Gastroesophageal sphincter (tissue), 4 donors: ENCODE measurements at regions not wholly inside any gene's neighbourhood (a gene's known extent, or its start where the extent isn't known, plus 50 kb on each side); places are given as distances from the start of the nearest gene placed in this dataset.

ENCODE experiments used
- ATAC-seq: fragments of 150-250 bp; one replicate; pipeline ENCODE4 v1.9.1; 2016; ENCODE audit warnings: mild to moderate bottlenecking, moderate library complexity
- H3K27ac ChIP-seq, 4 donors: fragments of 200-600 bp; sonication (generic) in 3 of 4; 1 replicate in 3 of 4; 2 replicates in 1 of 4; pipeline ENCODE4 v1.5.1; 2016 to 2019
- H3K27me3 ChIP-seq: fragments of 200-600 bp; sonication (generic); one replicate; pipeline ENCODE4 v1.5.1; 2019
- H3K36me3 ChIP-seq, 2 donors: fragments of 200-600 bp; sonication (generic); one replicate each; pipeline ENCODE4 v1.5.1; 2019; ENCODE audit warnings: control low read depth in 1 of 2
- H3K4me1 ChIP-seq, 3 donors: fragments of 200-600 bp; sonication (generic); 1 replicate in 2 of 3; 2 replicates in 1 of 3; pipeline ENCODE4 v1.5.1; 2016 to 2019; ENCODE audit warnings: control low read depth in 2 of 3
- H3K4me3 ChIP-seq, 2 donors: fragments of 200-600 bp; sonication (generic); one replicate each; pipeline ENCODE4 v1.5.1; 2019; ENCODE audit warnings: mild to moderate bottlenecking in 1 of 2, moderate library complexity in 1 of 2
- H3K9me3 ChIP-seq, 3 donors: fragments of 200-600 bp; sonication (generic); one replicate each; pipeline ENCODE4 v1.5.1; 2017 to 2019; ENCODE audit warnings: control low read depth in 2 of 3
- EP300 ChIP-seq: sonication (generic); formaldehyde crosslinking; IDR thresholded peaks from one replicate; pipeline ENCODE4 v1.6.1; 2017; ENCODE audit warnings: antibody characterized with exemption, mild to moderate bottlenecking
- POLR2A ChIP-seq, 2 donors: fragments of 450-650 bp; IDR thresholded peaks; one replicate each; pipeline ENCODE4 v1.6.1; 2017; ENCODE audit warnings: antibody characterized with exemption in 2 of 2, mild to moderate bottlenecking in 2 of 2, moderate library complexity in 1 of 2
- POLR2AphosphoS5 ChIP-seq: sonication (generic); formaldehyde crosslinking; IDR thresholded peaks from one replicate; pipeline ENCODE4 v1.6.1; 2017; ENCODE audit warnings: antibody characterized with exemption
- WGBS, 2 donors: methylation state at CpG; one replicate each; pipeline ENCODE4 v1.1.5; 2018; ENCODE audit warnings: low coverage in 1 of 2; 5-methylcytosine and 5-hydroxymethylcytosine counted together
- TF ChIP-seq, protein P1 (sequence below), 4 experiments: fragments of 200-600 bp in 2 of 4; fragments of 450-650 bp in 2 of 4; sonication (generic) in 1 of 4; IDR thresholded peaks; one replicate each; pipeline ENCODE4 v1.5.1; 2017 to 2019; ENCODE audit warnings: antibody characterized with exemption in 4 of 4, mild to moderate bottlenecking in 2 of 4, moderate library complexity in 2 of 4

DNA sequence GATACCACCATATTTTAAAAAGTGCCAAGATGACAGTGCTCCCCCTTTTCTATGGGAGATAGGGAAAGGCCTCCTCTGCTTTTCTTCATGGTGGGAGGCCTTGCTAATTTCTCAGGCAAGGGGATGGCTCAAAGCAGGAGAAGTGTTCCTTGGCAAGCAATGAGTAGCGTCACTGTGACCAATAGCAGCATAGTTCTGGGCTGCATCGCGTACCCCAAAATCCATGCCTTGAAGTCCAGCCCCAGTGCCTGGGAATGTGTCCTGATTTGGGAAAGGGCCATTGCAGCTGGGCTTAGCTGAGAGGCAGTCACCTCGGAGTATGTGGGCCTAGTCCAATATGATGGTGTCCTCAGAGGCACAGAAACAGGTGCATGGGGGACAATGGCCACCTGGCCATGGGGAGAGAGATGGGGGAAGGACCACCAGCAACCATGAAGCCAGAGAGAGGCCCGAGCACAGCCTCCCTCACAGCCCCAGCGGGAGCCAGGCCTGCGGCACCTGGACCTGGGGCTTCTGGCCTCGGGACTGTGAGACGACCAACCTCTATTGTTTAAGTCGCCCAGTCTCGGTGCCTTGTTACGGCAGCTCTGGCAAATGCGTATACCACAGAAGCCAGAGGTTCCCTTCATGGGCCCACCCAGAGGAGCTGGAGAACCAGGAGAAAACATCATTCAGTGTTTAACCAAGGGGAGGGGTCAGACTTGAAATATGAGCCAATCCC, 153.1 kb upstream of the RPS6KA2 start:
- ATAC-seq: no peak
- Histone ChIP-seq H3K27me3 (no peaks in the 10 kb centered on the region), H3K4me3 (no peak overlapping the region), H3K27ac (no peak overlapping the region), H3K9me3 (no peaks in the 10 kb centered on the region), H3K36me3 (no peaks in the 10 kb centered on the region), H3K4me1 (peaks cover 0 to 5% (median 0%) of the 10 kb centered on the region in 3 donors)
- TF ChIP-seq, protein P1, sequence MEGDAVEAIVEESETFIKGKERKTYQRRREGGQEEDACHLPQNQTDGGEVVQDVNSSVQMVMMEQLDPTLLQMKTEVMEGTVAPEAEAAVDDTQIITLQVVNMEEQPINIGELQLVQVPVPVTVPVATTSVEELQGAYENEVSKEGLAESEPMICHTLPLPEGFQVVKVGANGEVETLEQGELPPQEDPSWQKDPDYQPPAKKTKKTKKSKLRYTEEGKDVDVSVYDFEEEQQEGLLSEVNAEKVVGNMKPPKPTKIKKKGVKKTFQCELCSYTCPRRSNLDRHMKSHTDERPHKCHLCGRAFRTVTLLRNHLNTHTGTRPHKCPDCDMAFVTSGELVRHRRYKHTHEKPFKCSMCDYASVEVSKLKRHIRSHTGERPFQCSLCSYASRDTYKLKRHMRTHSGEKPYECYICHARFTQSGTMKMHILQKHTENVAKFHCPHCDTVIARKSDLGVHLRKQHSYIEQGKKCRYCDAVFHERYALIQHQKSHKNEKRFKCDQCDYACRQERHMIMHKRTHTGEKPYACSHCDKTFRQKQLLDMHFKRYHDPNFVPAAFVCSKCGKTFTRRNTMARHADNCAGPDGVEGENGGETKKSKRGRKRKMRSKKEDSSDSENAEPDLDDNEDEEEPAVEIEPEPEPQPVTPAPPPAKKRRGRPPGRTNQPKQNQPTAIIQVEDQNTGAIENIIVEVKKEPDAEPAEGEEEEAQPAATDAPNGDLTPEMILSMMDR (IDR thresholded peaks at IDR 0.05): no peak
- WGBS, 2 donors: 83 to 94% methylated on average over 1 to 9 of the region's 13 CpGs

DNA sequence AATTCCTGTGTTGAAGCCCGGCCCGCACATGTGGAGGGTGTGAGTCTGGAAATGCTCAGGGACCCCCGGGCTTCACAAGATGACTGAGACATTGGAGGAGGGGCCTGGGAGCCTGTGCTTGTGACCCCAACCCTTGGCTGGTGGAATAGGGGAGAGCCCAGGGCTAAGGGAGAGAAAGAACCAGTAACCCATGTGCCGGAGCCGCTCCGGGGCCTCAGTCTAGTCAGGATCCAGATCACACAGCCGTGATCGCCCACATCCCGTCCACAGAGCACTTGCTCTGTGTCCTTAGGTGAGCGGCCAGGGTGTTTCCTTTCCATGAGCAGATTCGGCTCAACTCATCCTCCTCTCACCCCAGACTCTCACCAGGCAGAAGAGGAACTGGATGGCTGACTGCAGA, 152.3 kb upstream of the RPS6KA2 start:
- no peaks in the 10 kb centered on the region for H3K36me3 ChIP-seq
- H3K27me3 ChIP-seq: no peaks in the 10 kb centered on the region
- H3K27ac ChIP-seq: no peak overlapping the region
- peaks cover 0 to 9% (median 0%) of the 10 kb centered on the region in 3 donors for H3K4me1 ChIP-seq
- TF ChIP-seq EP300: no peak
- no peak for TF ChIP-seq POLR2A (IDR thresholded peaks at IDR 0.05)
- TF ChIP-seq POLR2AphosphoS5: no peak
- TF ChIP-seq, protein P1 (IDR thresholded peaks at IDR 0.05): no peak
- H3K9me3 ChIP-seq: no peaks in the 10 kb centered on the region
- WGBS, 2 donors: 79 to 85% methylated on average over 3 of the region's 11 CpGs
- no peak for ATAC-seq
- H3K4me3 ChIP-seq: no peak overlapping the region

DNA sequence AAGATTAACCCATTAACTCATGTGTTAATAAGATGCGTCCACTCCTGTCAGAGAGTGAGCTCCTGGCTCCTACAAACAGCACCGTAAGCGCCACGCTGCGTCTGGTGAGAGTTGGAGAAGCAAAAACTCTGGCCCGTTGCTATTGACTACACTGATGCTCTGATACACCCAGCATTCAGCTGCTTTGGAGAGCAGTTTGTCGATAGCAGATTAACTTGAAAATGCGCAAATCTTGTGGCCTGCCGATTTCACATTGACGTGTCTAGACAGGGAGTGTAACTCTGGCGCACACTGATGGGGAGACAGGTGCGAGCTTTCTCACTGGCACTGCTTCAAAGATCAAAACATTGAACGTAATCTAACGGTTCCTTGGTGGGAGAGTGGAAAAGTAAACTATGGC, 151.7 kb upstream of the RPS6KA2 start:
- Histone ChIP-seq H3K4me3 (no peak overlapping the region), H3K9me3 (no peaks in the 10 kb centered on the region), H3K4me1 (peaks cover 0 to 9% (median 0%) of the 10 kb centered on the region in 3 donors), H3K27me3 (no peaks in the 10 kb centered on the region), H3K27ac (no peak overlapping the region), H3K36me3 (no peaks in the 10 kb centered on the region)
- TF ChIP-seq POLR2AphosphoS5 (no peak), POLR2A (IDR thresholded peaks at IDR 0.05) (no peak), EP300 (no peak)
- TF ChIP-seq, protein P1 (IDR thresholded peaks at IDR 0.05): no peak
- no peak for ATAC-seq
- 85 to 92% methylated on average over 12 to 13 of the region's 14 CpGs for WGBS, 2 donors

DNA sequence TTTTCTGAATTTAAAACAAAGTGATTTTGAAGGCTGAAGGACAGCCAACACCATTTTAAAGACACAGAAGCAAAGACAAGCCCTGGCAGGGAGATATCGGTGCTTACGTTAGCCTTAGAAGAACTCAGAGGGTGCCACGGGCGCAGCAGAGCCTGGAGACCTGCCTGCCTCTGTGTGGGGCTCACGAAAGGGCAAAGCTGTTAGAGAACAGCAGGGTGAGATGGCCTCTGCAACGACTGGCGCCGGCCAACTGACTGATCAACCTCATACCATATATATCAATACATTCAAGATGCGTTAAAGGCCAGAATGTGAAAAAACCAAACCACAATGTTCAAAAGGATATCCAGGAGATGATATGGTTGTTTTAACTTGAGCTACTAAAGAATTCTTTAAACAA, 151.0 kb upstream of the RPS6KA2 start:
- Histone ChIP-seq H3K27me3 (no peaks in the 10 kb centered on the region), H3K27ac (no peak overlapping the region), H3K4me1 (peaks cover 0 to 9% (median 0%) of the 10 kb centered on the region in 3 donors), H3K9me3 (no peaks in the 10 kb centered on the region), H3K36me3 (no peaks in the 10 kb centered on the region), H3K4me3 (no peak overlapping the region)
- 79 to 83% methylated on average over 9 of the region's 9 CpGs for WGBS, 2 donors
- no peak for ATAC-seq
- TF ChIP-seq EP300: no peak

DNA sequence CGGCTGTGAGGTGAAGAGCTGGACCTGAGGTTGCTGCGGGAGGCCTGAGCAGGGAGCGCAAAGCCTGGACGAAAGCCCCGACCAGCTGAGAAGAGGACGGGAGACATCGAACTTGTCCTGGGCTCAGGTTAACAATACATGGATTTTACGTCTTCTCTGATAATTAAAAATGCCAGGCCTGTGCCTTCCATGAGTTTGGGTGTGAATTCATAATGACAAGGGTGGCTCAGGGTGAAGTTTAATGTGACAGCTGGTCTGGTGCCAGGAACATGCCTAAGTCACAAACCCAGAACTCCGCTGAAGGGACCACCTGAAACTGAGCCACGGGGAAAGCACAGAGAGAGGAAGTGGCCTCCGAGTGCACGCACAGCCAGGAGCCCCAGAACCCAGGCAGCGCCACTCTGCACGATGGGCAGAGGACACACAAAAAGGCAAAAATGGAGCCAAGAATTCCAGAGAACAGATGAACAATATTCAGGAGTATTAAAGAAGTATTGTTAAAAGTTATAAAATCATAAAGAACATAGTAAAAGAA, 150.1 kb upstream of the RPS6KA2 start:
- peaks cover 0 to 9% (median 0%) of the 10 kb centered on the region in 3 donors for H3K4me1 ChIP-seq
- WGBS, 2 donors: 62 to 80% methylated on average over 2 to 6 of the region's 14 CpGs
- TF ChIP-seq, protein P1 (IDR thresholded peaks at IDR 0.05): no peak
- TF ChIP-seq POLR2AphosphoS5 (no peak), POLR2A (IDR thresholded peaks at IDR 0.05) (no peak), EP300 (no peak)
- no peaks in the 10 kb centered on the region for H3K36me3 ChIP-seq
- H3K9me3 ChIP-seq: no peaks in the 10 kb centered on the region
- no peak for ATAC-seq
- no peak overlapping the region for H3K4me3 ChIP-seq
- H3K27me3 ChIP-seq: no peaks in the 10 kb centered on the region
- H3K27ac ChIP-seq: no peak overlapping the region
